ENCODE measurements at regions not wholly inside any gene's neighbourhood (a gene's known extent, or its start where the extent isn't known, plus 50 kb on each side); places are given as distances from the start of the nearest gene placed in this dataset.

DNA sequence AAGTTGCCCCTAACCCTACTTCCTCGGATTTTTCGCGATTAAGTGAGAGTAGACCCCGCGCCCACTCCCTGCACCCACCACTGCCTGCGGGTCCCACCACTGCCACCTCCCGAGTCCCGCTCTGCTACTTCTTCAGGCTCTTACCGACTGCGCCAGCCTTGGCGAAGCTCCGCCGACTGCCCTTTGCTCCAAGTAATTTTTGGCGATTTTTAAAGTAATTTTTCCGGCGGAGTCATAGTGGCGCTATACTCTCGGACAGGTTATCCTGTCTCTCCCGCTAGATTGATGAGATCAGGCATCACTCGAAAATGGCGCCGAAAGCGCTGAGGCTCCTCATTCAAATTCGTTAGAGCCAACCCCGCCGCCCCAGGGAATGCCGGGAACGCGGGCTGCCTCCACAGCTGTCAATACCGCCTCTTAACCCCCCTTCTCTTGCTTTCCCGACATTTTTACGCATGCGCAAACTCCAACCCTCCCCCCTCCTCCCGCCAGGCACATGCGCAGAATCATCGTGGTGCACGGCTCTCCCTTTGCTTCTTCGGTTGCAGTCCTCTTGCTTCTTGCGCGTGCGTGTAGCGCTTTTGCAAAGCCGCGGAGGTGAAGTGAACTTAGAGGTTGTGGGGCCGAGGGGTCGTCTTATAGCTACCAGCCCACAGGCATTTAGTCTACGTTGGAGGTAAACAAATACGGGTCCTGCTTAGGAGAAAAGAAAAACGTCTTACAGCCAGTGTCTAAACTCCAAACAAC lies 66.6 kb downstream of the KCNRG start:
- Mint-ChIP-seq H3K4me1 (ENCODE audit: low read depth) (peaks cover 27% of the 10 kb centered on the region), H3K27ac (peak overlapping the region; percentile 100), H3K4me3 (peak overlapping the region; percentile 100), H3K36me3 (ENCODE audit: low read depth) (peaks cover 33% of the 10 kb centered on the region), H3K9me3 (no peaks in the 10 kb centered on the region), H3K27me3 (ENCODE audit: low read depth) (peaks cover 15% of the 10 kb centered on the region)
- CTCF ChIA-PET = interaction anchor here (0.6 to 5.1 kb wide), 5 partner anchors 26 to 412 kb away, joined by 3 to 44 read pairs (median 6); partner anchors contain the start of gene TRIM13
- peak; percentile 99 for DNase-seq
- intact Hi-C loops (cut with micrococcal nuclease) = loop anchor here (1.0 to 5.0 kb wide), 17 partner anchors 12 to 1371 kb away; partner anchors contain the start of genes CAB39L, INTS6, KPNA3 and PHF11

DNA sequence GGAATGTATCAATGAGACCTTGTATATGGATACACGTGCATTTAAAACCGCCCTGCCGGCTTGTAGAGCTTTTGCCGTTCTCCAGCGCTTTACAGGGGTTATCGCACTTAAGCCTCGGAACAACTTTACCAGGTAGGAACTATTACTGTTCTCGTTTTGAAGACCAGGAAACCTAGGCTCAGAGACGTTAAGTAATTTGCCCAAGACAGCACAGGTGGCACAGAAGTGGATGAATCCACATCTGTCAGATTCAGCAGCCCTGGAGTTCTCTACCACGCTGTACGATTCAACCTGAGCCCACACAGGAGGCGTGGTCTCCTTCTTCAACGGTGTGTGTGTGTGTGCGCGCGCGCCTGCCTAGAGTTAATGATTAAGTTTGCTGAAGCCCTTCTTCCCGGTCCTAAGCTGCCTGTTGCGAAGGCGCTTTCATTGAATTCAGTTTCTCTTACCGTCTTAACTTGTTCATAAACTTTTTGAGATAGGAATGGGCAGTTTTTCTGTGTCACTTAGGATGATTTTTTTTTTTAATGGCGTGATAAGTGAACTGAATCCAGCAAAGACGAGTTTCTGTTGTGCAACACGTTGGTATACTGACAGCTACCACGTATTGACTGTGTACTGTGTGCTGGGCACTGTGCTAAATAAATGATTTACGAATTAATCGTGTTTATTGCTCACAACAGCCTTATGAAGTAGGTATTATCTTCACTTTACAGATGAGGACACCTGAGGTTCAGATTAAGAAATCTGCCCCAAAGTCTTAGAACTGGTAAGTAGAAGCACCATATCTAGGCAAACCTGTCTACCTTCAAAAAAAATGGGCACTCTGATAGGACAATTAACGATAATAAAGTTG lies 67.4 kb downstream of the KCNRG start:
- CTCF ChIA-PET = interaction anchor here (0.6 to 5.1 kb wide), 5 partner anchors 26 to 413 kb away, joined by 3 to 44 read pairs (median 6); partner anchors contain the start of gene TRIM13
- H3K36me3 Mint-ChIP-seq (ENCODE audit: low read depth) = peaks cover 33% of the 10 kb centered on the region
- peaks cover 24% of the 10 kb centered on the region for H3K4me1 Mint-ChIP-seq (ENCODE audit: low read depth)
- peak overlapping the region; percentile 100 for H3K4me3 Mint-ChIP-seq
- no peaks in the 10 kb centered on the region for H3K9me3 Mint-ChIP-seq
- intact Hi-C loops (cut with micrococcal nuclease) = loop anchor here (1.0 to 5.0 kb wide), 16 partner anchors 12 to 1371 kb away; partner anchors contain the start of genes CAB39L, INTS6, KPNA3 and PHF11
- H3K27ac Mint-ChIP-seq = peak overlapping the region; percentile 100
- DNase-seq = peak; percentile 87
- peaks cover 15% of the 10 kb centered on the region for H3K27me3 Mint-ChIP-seq (ENCODE audit: low read depth)

DNA sequence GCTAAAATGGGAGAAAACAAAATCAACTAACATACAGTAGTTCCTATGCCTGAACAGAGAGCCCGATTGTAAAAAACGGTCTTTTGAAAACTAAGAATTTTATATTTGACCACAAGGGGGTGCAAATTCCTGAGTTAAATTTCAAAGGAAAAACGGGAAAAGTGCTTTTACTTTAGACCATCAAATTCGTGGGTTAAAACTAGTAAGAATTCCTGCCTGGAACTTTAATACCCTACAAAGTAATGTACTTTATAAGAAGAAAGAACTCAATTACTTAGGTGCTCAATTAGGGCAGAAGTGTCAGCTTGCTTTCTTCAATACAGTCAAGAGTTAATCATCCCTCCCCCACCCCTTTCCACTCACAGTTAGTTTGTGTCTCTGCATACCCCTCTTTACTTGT lies 69.8 kb downstream of the KCNRG start:
- H3K27me3 Mint-ChIP-seq (ENCODE audit: low read depth) = peaks cover 3% of the 10 kb centered on the region
- no peaks in the 10 kb centered on the region for H3K9me3 Mint-ChIP-seq
- H3K4me1 Mint-ChIP-seq (ENCODE audit: low read depth) = peaks cover 20% of the 10 kb centered on the region
- no peak for DNase-seq
- CTCF ChIA-PET = interaction anchor here (0.7 to 5.1 kb wide), 20 partner anchors 10 to 827 kb away, joined by 3 to 44 read pairs (median 4); partner anchors contain the start of gene TRIM13
- intact Hi-C loops (cut with micrococcal nuclease) = loop anchor here (1.0 to 2.0 kb wide), 2 partner anchors 302 to 716 kb away; no protein-coding TSS in a partner anchor
- H3K27ac Mint-ChIP-seq = no peak overlapping the region
- peak overlapping the region; percentile 6 for H3K4me3 Mint-ChIP-seq
- H3K36me3 Mint-ChIP-seq (ENCODE audit: low read depth) = peaks cover 29% of the 10 kb centered on the region

DNA sequence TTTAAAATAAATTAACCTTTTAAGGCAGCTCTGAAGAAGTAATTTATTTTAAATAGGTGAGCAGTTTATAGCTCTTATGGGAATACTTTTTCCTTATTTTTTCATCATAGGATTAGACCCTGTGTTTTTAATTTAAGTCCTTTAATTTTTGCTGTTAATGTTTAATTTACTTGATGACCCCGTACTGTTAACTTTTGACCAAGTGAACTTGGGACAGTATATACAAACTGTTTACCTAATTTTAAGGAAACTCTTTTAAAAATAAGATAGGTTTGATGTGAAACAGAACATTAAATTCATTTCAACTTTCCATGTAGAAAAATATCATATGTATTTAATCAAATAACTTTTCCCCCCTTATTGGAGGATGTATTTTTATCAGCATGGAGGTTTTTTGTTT lies 74.4 kb downstream of the KCNRG start:
- DNase-seq = no peak
- H3K4me3 Mint-ChIP-seq = no peak overlapping the region
- intact Hi-C loops (cut with micrococcal nuclease) = no loop called here
- H3K27me3 Mint-ChIP-seq (ENCODE audit: low read depth) = no peaks in the 10 kb centered on the region
- H3K27ac Mint-ChIP-seq = no peak overlapping the region
- no peaks in the 10 kb centered on the region for H3K9me3 Mint-ChIP-seq
- CTCF ChIA-PET = no interaction called here
- peaks cover 13% of the 10 kb centered on the region for H3K4me1 Mint-ChIP-seq (ENCODE audit: low read depth)
- H3K36me3 Mint-ChIP-seq (ENCODE audit: low read depth) = peaks cover 8% of the 10 kb centered on the region

DNA sequence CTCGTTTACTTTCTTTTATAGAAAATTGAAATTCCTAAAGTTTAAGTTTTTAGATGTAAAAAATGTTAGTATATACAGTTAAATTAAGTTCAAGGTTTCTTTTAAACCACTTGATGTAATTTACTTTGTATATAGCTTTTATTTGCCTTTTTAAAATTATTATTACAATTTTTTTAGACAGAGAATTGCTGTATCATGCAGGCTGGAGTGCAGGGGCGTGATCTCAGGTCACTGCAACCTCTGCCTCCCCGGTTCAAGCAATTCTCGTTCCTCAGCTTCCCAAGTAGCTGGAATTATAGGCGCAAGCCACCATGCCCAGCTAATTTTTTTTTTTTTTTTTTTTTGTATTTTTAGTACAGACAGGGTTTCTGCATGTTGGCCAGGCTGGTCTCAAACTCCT lies 75.0 kb downstream of the KCNRG start:
- Mint-ChIP-seq H3K36me3 (ENCODE audit: low read depth) (peaks cover 7% of the 10 kb centered on the region), H3K27me3 (ENCODE audit: low read depth) (no peaks in the 10 kb centered on the region), H3K4me3 (no peak overlapping the region), H3K9me3 (no peaks in the 10 kb centered on the region), H3K4me1 (ENCODE audit: low read depth) (peaks cover 8% of the 10 kb centered on the region), H3K27ac (no peak overlapping the region)
- CTCF ChIA-PET = interaction anchor here (0.6 kb wide), 1 partner anchor 52 kb away, joined by 4 read pairs; no protein-coding TSS in a partner anchor
- DNase-seq = no peak
- intact Hi-C loops (cut with micrococcal nuclease) = no loop called here

DNA sequence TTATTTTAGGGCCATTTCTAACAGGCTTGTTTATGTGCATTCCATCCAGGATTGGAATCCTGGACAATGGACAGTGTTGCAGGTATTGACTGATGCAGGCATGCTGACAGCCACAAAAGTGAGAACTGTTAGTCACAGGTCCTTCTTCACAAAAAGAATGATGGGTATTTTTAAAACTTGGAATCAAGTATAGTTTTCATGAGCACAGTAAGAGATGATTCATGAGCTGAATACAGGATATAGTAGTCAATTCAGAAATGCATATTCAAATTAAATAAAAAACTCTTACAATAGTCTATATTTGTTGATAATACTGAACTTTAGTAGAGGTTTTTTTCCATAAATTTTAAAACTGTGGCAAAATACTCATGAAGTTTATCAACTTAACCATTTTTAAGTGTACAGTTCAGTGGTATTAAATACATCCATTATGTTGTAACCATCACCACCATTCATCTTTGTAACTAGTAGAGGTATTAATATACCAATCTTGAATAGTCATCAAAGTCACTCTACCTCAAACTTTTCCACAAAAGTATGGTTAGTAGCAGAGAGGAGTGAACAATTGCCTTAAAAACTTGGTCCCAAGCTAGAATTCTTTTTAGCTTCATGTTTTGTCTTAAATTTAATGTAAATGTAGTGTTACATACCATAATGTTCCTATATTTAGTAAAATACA lies 79.5 kb downstream of the KCNRG start:
- peak; percentile 42 for DNase-seq
- intact Hi-C loops (cut with micrococcal nuclease) = loop anchor here (1.0 kb wide), 2 partner anchors 12 to 29 kb away; no protein-coding TSS in a partner anchor
- H3K36me3 Mint-ChIP-seq (ENCODE audit: low read depth) = peaks cover 19% of the 10 kb centered on the region
- no peaks in the 10 kb centered on the region for H3K27me3 Mint-ChIP-seq (ENCODE audit: low read depth)
- no peak overlapping the region for H3K27ac Mint-ChIP-seq
- H3K4me1 Mint-ChIP-seq (ENCODE audit: low read depth) = peaks cover 30% of the 10 kb centered on the region
- CTCF ChIA-PET = interaction anchor here (3.2 kb wide), 1 partner anchor 10 kb away, joined by 13 read pairs; no protein-coding TSS in a partner anchor
- no peak overlapping the region for H3K4me3 Mint-ChIP-seq
- H3K9me3 Mint-ChIP-seq = peaks cover 11% of the 10 kb centered on the region

DNA sequence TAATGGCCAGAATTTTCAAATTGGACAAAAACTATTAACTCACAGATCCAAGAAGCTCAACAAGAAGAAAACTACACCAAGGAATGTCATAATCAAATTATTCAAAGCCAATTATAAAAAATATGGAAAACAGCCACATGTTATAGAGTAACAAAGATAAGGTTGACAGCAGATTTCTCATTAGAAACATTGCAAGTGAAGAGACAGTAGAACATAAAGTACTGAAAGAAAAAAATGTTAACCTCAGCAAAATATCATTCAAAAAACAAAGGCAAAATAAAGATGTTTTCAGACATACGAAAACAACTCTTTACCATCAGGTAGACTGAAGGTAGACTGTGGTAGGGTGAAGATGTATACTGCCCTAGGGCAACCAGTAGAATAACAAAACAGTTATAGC lies 83.4 kb downstream of the KCNRG start:
- CTCF ChIA-PET = interaction anchor here (3.6 kb wide), 1 partner anchor 14 kb away, joined by 22 read pairs; no protein-coding TSS in a partner anchor
- H3K4me1 Mint-ChIP-seq (ENCODE audit: low read depth) = peaks cover 50% of the 10 kb centered on the region
- intact Hi-C loops (cut with micrococcal nuclease) = no loop called here
- H3K9me3 Mint-ChIP-seq = peaks cover 14% of the 10 kb centered on the region
- no peak overlapping the region for H3K4me3 Mint-ChIP-seq
- H3K27ac Mint-ChIP-seq = peak overlapping the region; percentile 54
- DNase-seq = no peak
- no peaks in the 10 kb centered on the region for H3K27me3 Mint-ChIP-seq (ENCODE audit: low read depth)
- H3K36me3 Mint-ChIP-seq (ENCODE audit: low read depth) = peaks cover 26% of the 10 kb centered on the region

DNA sequence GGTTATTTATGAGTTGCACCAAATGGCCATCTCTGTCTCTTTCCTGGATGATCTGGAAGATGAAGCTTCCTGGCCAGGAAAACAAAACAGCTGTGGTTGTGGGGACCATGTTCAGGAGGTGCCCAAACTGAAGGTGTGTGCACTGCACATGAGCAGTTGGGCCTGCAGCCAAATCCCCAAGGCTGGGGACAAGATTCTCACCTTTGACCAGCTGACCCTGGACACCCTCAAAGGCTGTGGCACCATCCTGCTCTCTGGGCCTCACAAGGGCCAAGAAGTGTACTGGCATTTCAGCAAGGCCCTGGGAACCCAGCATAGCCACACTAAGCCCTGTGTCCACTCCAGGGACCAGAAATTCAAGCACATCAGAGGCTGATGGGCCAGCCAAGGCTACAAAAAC lies 84.2 kb downstream of the KCNRG start:
- Mint-ChIP-seq H3K27me3 (ENCODE audit: low read depth) (no peaks in the 10 kb centered on the region), H3K9me3 (peaks cover 14% of the 10 kb centered on the region), H3K4me3 (no peak overlapping the region), H3K36me3 (ENCODE audit: low read depth) (peaks cover 25% of the 10 kb centered on the region), H3K27ac (no peak overlapping the region), H3K4me1 (ENCODE audit: low read depth) (peaks cover 51% of the 10 kb centered on the region)
- no peak for DNase-seq
- CTCF ChIA-PET = interaction anchor here (3.6 kb wide), 1 partner anchor 15 kb away, joined by 22 read pairs; no protein-coding TSS in a partner anchor
- intact Hi-C loops (cut with micrococcal nuclease) = no loop called here

DNA sequence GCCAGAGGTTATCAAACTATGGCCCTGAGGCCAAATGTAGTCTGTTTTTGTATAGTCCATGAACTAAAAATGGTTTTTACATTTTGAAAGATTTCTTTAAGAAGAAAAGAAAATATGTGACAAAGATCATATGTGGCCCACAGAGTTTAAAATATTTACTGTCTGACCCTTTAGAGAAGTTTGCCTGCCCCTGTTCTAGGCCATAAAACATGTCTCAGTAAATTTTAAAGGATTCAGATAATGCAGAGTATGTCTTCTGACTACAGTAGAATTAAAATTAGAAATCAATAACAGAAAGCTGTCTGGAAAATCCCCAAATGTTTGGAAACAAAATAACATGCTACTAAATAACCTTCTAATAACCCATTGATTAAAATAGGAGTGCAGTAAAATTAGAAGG lies 86.3 kb downstream of the KCNRG start:
- peaks cover 51% of the 10 kb centered on the region for H3K4me1 Mint-ChIP-seq (ENCODE audit: low read depth)
- intact Hi-C loops (cut with micrococcal nuclease) = no loop called here

DNA sequence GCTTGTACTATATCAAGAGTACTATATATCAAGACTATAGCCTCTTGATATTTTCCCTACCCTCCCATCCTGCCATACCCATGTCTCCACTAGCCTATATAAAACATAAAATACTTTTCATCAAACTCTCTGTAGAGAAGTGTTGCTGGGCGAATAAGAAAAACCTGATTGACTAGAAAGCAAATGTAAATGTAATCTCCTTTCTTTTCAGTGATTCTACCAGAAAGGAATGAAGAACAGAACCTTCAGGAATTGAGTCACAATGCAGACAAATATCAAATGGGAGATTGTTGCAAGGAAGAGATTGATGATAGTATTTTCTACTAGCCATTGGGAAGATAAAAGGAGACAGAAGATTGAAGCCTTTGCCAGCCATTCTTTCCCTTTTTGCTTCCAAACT lies 89.2 kb downstream of the KCNRG start:
- no peak overlapping the region for H3K4me3 Mint-ChIP-seq
- H3K27me3 Mint-ChIP-seq (ENCODE audit: low read depth) = no peaks in the 10 kb centered on the region
- H3K9me3 Mint-ChIP-seq = peaks cover 2% of the 10 kb centered on the region
- intact Hi-C loops (cut with micrococcal nuclease) = no loop called here
- H3K4me1 Mint-ChIP-seq (ENCODE audit: low read depth) = peaks cover 45% of the 10 kb centered on the region
- peaks cover 16% of the 10 kb centered on the region for H3K36me3 Mint-ChIP-seq (ENCODE audit: low read depth)
- no peak for DNase-seq
- H3K27ac Mint-ChIP-seq = no peak overlapping the region
- CTCF ChIA-PET = interaction anchor here (1.2 kb wide), 1 partner anchor 128 kb away, joined by 3 read pairs; no protein-coding TSS in a partner anchor

More for the DNA sequence above, 86.3 kb downstream of the KCNRG start:
- Mint-ChIP-seq H3K9me3 (peaks cover 14% of the 10 kb centered on the region), H3K27me3 (ENCODE audit: low read depth) (no peaks in the 10 kb centered on the region), H3K4me3 (no peak overlapping the region), H3K36me3 (ENCODE audit: low read depth) (peaks cover 27% of the 10 kb centered on the region), H3K27ac (no peak overlapping the region)
- DNase-seq = no peak
- CTCF ChIA-PET = interaction anchor here (1.4 kb wide), 1 partner anchor 22 kb away, joined by 3 read pairs; no protein-coding TSS in a partner anchor

DNA sequence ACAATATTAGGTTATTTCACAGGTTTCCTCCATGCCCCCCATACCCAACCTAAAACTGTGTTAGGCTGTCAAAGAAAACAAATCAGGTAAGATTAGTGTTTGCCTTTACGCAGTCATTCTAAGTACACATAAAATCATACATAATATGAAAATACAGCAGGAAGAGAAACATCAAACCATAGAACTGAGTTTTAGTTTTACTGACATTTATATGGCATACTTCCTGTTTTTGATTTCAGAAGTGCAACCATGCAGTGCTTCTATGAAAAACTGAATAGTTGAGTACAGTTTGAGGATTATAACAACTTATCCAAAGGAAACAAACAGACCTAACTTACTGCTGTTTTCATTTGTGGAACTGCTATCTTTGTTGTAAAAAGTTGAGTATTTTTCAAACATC lies 91.3 kb downstream of the KCNRG start:
- peaks cover 36% of the 10 kb centered on the region for H3K4me1 Mint-ChIP-seq (ENCODE audit: low read depth)
- DNase-seq = no peak
- no peaks in the 10 kb centered on the region for H3K27me3 Mint-ChIP-seq (ENCODE audit: low read depth)
- no peaks in the 10 kb centered on the region for H3K9me3 Mint-ChIP-seq
- peaks cover 13% of the 10 kb centered on the region for H3K36me3 Mint-ChIP-seq (ENCODE audit: low read depth)
- H3K27ac Mint-ChIP-seq = peak overlapping the region; percentile 69
- no peak overlapping the region for H3K4me3 Mint-ChIP-seq
- intact Hi-C loops (cut with micrococcal nuclease) = loop anchor here (1.0 to 2.0 kb wide), 3 partner anchors 17 to 60 kb away; no protein-coding TSS in a partner anchor
- CTCF ChIA-PET = interaction anchor here (0.6 to 1.3 kb wide), 4 partner anchors 19 to 110 kb away, joined by 3 to 5 read pairs (median 4); partner anchors contain the start of gene TRIM13
